CD14-positive monocyte (primary cell): ENCODE measurements at regions not wholly inside any gene's neighbourhood (a gene's known extent, or its start where the extent isn't known, plus 50 kb on each side); places are given as distances from the start of the nearest gene placed in this dataset.

Experiments
- DNase-seq, 3 donors: peaks; one replicate each; pipeline ENCODE4 v3.0.0-alpha.2; 2011 to 2022
- H2AFZ ChIP-seq: 2 replicates; pipeline ENCODE4 v1.6.0; 2012; ENCODE audit warnings: mild to moderate bottlenecking, low read depth, low read length, inconsistent platforms; ENCODE audit not compliant: insufficient read depth, poor library complexity, severe bottlenecking
- H3K27ac ChIP-seq, 2 donors: 1 replicate in 1 of 2; 2 replicates in 1 of 2; pipeline ENCODE4 v1.5.1; 2012 to 2013; ENCODE audit warnings: low read length in 2 of 2, control low read depth in 1 of 2, inconsistent platforms in 1 of 2, low read depth in 1 of 2, mild to moderate bottlenecking in 1 of 2
- H3K27me3 ChIP-seq, 2 donors: one replicate each; pipeline versions ENCODE4 v1.6.0 to v1.6.1; 2011 to 2013; ENCODE audit warnings: low read length in 2 of 2; ENCODE audit not compliant: control insufficient read depth in 2 of 2, insufficient read depth in 2 of 2
- H3K36me3 ChIP-seq, 2 donors: replicated peaks in 1 of 2; 1 replicate in 1 of 2; 2 replicates in 1 of 2; pipeline versions ENCODE4 v1.5.1 to v1.6.1; 2012 to 2013; ENCODE audit warnings: low read length in 2 of 2, control low read depth in 1 of 2, inconsistent platforms in 1 of 2, mild to moderate bottlenecking in 1 of 2; ENCODE audit not compliant: insufficient read depth in 2 of 2, control insufficient read depth in 1 of 2
- H3K4me1 ChIP-seq, 2 donors: 1 replicate in 1 of 2; 2 replicates in 1 of 2; pipeline versions ENCODE4 v1.5.1 to v1.6.1; 2012 to 2013; ENCODE audit warnings: low read length in 2 of 2, control low read depth in 1 of 2, inconsistent platforms in 1 of 2, mild to moderate bottlenecking in 1 of 2, moderate library complexity in 1 of 2; ENCODE audit not compliant: insufficient read depth in 2 of 2, control insufficient read depth in 1 of 2
- H3K4me2 ChIP-seq: replicated peaks from 2 replicates; pipeline ENCODE3; 2012; ENCODE audit warnings: low read length, moderate library complexity, mild to moderate bottlenecking; ENCODE audit not compliant: poor library complexity, severe bottlenecking; ENCODE audit errors: extremely low read depth
- H3K4me3 ChIP-seq, 3 experiments: fragments of 200-600 bp in 1 of 3; sonication (generic) in 1 of 3; replicated peaks in 1 of 3; 1 replicate in 2 of 3; 2 replicates in 1 of 3; pipeline ENCODE4 v1.5.1; 2011 to 2013; ENCODE audit warnings: low read length in 3 of 3, mild to moderate bottlenecking in 3 of 3, control low read depth in 2 of 3, low read depth in 2 of 3, inconsistent platforms in 1 of 3, moderate library complexity in 1 of 3
- H3K79me2 ChIP-seq: 2 replicates; pipeline ENCODE4 v1.6.0; 2012; ENCODE audit warnings: mild to moderate bottlenecking, control low read depth, inconsistent platforms, low read length, moderate library complexity; ENCODE audit not compliant: insufficient read depth
- H3K9ac ChIP-seq: 2 replicates; pipeline ENCODE4 v1.6.0; 2017; ENCODE audit warnings: low read length, mild to moderate bottlenecking; ENCODE audit not compliant: insufficient read depth, poor library complexity, severe bottlenecking
- H3K9me3 ChIP-seq, 2 donors: replicated peaks in 1 of 2; 1 replicate in 1 of 2; 2 replicates in 1 of 2; pipeline versions ENCODE4 v1.5.1 to v1.6.1; 2012 to 2013; ENCODE audit warnings: low read length in 2 of 2, control low read depth in 1 of 2; ENCODE audit not compliant: control insufficient read depth in 1 of 2, insufficient read depth in 1 of 2
- H4K20me1 ChIP-seq: 2 replicates; pipeline ENCODE4 v1.6.0; 2012; ENCODE audit warnings: mild to moderate bottlenecking, low read length, control low read depth, moderate library complexity; ENCODE audit not compliant: insufficient read depth
- H3K27ac Mint-ChIP-seq, 7 donors: one replicate each; pipeline ENCODE4 v1.8.0; 2020; ENCODE audit warnings: mild to moderate bottlenecking in 7 of 7, mixed read lengths in 7 of 7, moderate library complexity in 6 of 7, inconsistent platforms in 2 of 7
- H3K27me3 Mint-ChIP-seq, 3 donors: one replicate each; pipeline ENCODE4 v1.8.0; 2021 to 2022; ENCODE audit warnings: low read depth in 3 of 3, mild to moderate bottlenecking in 3 of 3, mixed read lengths in 3 of 3, moderate library complexity in 3 of 3, inconsistent platforms in 1 of 3
- H3K36me3 Mint-ChIP-seq, 2 donors: one replicate each; pipeline ENCODE4 v1.8.0; 2020; ENCODE audit warnings: mixed read lengths in 2 of 2, inconsistent platforms in 1 of 2, mild to moderate bottlenecking in 1 of 2
- H3K4me1 Mint-ChIP-seq: one replicate; pipeline ENCODE4 v1.8.0; 2020; ENCODE audit warnings: mild to moderate bottlenecking, mixed read lengths
- H3K4me3 Mint-ChIP-seq, 2 donors: one replicate each; pipeline ENCODE4 v1.8.0; 2020; ENCODE audit warnings: mild to moderate bottlenecking in 2 of 2, mixed read lengths in 2 of 2, moderate library complexity in 1 of 2
- H3K9me3 Mint-ChIP-seq, 7 donors: one replicate each; pipeline ENCODE4 v1.8.0; 2020 to 2022; ENCODE audit warnings: mixed read lengths in 7 of 7, mild to moderate bottlenecking in 6 of 7, moderate library complexity in 6 of 7, inconsistent platforms in 2 of 7
- WGBS: methylation state at CpG from one replicate; pipeline ENCODE4 v1.1.5; 2013; ENCODE audit warnings: missing lambda C conversion rate; ENCODE audit not compliant: insufficient coverage; 5-methylcytosine and 5-hydroxymethylcytosine counted together
- intact Hi-C, 2 donors: fragments of 100-400 bp; cut with micrococcal nuclease; formaldehyde crosslinking; loops; one replicate each; pipeline versions ENCODE4 v1.15.0 to v1.15.1; 2023
- TF ChIP-seq, protein P1 (sequence below): fragments of 200-600 bp; IDR thresholded peaks from one replicate; pipeline ENCODE4 v1.8.0; 2022; ENCODE audit warnings: antibody characterized with exemption, mild to moderate bottlenecking

DNA sequence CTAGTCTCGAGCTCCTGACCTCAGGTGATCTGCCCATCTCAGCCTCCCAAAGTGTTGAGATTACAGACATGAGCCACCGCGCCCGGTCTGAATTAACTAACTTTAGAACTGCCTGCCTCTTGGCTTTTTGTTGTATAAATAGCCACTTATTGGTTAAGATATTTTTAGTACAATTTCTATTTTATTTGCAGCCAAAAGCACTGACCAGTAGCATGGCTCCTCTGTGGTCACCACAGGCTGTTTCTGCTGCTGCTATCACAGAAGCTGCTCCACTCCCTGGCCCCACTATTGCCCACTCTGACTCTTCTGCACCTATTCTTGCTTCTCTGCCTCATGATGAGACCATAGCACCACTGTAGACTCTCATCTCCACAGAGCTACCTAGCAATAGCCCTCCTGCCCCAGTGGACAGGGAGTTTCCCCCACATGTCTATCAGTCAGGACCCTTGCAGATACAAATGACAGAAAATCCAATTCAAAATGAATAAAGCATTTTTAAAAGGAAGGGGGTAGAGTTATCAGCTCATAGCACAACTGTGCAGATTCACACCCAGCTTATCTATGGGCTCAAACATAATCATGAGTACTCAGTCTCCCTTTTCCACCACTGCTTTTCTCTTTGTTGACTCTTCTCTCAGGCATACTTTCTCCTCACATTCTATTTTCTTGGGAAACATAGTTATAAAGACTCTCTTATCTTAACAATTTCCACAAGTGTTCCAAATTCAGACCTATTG is 151.8 kb upstream of the EPB41L4A start:
- peaks cover 0 to 10% (median 2%) of the 10 kb centered on the region in 3 donors for H3K27me3 Mint-ChIP-seq
- intact Hi-C loops, result no loop called here
- WGBS, result no CpG with 5 or more reads among the region's 4 CpGs

DNA sequence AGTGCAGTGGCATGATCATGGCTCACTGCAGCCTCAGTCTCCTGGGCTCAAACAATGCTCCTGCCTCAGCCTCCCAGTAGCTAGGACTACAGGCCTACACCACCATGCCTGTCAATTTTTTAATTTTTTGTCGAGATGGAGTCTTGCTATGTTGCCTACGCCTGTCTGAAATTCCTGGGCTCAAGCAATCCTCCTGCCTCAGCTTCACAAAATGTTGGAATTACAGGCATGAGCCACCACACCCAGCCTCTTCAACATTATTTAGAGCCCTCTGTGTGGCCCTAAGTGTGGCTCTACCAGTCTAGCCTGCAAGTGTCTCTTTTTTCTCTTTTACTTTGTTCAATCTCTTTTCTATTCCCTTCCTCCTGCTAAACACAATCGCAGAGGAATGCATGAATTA is 154.4 kb upstream of the EPB41L4A start:
- Mint-ChIP-seq H3K27ac (no peak overlapping the region), H3K4me3 (no peak overlapping the region), H3K4me1 (no peaks in the 10 kb centered on the region), H3K36me3 (no peaks in the 10 kb centered on the region), H3K9me3 (peaks cover 0 to 4% (median 2%) of the 10 kb centered on the region in 7 donors), H3K27me3 (peaks cover 0 to 5% (median 0%) of the 10 kb centered on the region in 3 donors)
- no peak overlapping the region for H3K4me2 ChIP-seq
- no peaks in the 10 kb centered on the region for H3K36me3 ChIP-seq
- intact Hi-C loops, result no loop called here
- H3K27me3 ChIP-seq, result no peaks in the 10 kb centered on the region
- H3K79me2 ChIP-seq, result no peaks in the 10 kb centered on the region
- no peak overlapping the region for H3K4me3 ChIP-seq
- H3K27ac ChIP-seq, result no peak overlapping the region
- H3K4me1 ChIP-seq, result no peaks in the 10 kb centered on the region
- TF ChIP-seq, protein P1, sequence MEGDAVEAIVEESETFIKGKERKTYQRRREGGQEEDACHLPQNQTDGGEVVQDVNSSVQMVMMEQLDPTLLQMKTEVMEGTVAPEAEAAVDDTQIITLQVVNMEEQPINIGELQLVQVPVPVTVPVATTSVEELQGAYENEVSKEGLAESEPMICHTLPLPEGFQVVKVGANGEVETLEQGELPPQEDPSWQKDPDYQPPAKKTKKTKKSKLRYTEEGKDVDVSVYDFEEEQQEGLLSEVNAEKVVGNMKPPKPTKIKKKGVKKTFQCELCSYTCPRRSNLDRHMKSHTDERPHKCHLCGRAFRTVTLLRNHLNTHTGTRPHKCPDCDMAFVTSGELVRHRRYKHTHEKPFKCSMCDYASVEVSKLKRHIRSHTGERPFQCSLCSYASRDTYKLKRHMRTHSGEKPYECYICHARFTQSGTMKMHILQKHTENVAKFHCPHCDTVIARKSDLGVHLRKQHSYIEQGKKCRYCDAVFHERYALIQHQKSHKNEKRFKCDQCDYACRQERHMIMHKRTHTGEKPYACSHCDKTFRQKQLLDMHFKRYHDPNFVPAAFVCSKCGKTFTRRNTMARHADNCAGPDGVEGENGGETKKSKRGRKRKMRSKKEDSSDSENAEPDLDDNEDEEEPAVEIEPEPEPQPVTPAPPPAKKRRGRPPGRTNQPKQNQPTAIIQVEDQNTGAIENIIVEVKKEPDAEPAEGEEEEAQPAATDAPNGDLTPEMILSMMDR, result no peak
- H4K20me1 ChIP-seq, result no peaks in the 10 kb centered on the region
- no peak for DNase-seq
- 100% methylated on average over 2 of the region's 3 CpGs for WGBS
- H3K9me3 ChIP-seq, result no peaks in the 10 kb centered on the region
- no peak overlapping the region for H3K9ac ChIP-seq
- H2AFZ ChIP-seq, result no peak overlapping the region

More for the DNA sequence above, 151.8 kb upstream of the EPB41L4A start:
- Histone ChIP-seq H3K9ac (no peak overlapping the region), H3K27ac (no peak overlapping the region), H3K4me1 (no peaks in the 10 kb centered on the region), H3K4me2 (no peak overlapping the region), H3K9me3 (no peaks in the 10 kb centered on the region), H4K20me1 (no peaks in the 10 kb centered on the region), H3K27me3 (no peaks in the 10 kb centered on the region), H3K36me3 (no peaks in the 10 kb centered on the region), H2AFZ (no peak overlapping the region), H3K4me3 (no peak overlapping the region), H3K79me2 (no peaks in the 10 kb centered on the region)
- TF ChIP-seq, protein P1, result no peak
- no peaks in the 10 kb centered on the region for H3K36me3 Mint-ChIP-seq
- DNase-seq, result no peak
- H3K4me3 Mint-ChIP-seq, result no peak overlapping the region
- no peaks in the 10 kb centered on the region for H3K4me1 Mint-ChIP-seq
- H3K27ac Mint-ChIP-seq, result peak overlapping the region in 1 of 7 donors; percentile 8
- peaks cover 2 to 10% (median 3%) of the 10 kb centered on the region in 7 donors for H3K9me3 Mint-ChIP-seq
